ENCODE measurements at regions not wholly inside any gene's neighbourhood (a gene's known extent, or its start where the extent isn't known, plus 50 kb on each side); places are given as distances from the start of the nearest gene placed in this dataset.

- WGBS (ENCODE audit: extremely low coverage, insufficient read length, low lambda C conversion rate), result no CpG with 5 or more reads among the region's 4 CpGs
- TF ChIP-seq, protein P1, sequence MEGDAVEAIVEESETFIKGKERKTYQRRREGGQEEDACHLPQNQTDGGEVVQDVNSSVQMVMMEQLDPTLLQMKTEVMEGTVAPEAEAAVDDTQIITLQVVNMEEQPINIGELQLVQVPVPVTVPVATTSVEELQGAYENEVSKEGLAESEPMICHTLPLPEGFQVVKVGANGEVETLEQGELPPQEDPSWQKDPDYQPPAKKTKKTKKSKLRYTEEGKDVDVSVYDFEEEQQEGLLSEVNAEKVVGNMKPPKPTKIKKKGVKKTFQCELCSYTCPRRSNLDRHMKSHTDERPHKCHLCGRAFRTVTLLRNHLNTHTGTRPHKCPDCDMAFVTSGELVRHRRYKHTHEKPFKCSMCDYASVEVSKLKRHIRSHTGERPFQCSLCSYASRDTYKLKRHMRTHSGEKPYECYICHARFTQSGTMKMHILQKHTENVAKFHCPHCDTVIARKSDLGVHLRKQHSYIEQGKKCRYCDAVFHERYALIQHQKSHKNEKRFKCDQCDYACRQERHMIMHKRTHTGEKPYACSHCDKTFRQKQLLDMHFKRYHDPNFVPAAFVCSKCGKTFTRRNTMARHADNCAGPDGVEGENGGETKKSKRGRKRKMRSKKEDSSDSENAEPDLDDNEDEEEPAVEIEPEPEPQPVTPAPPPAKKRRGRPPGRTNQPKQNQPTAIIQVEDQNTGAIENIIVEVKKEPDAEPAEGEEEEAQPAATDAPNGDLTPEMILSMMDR (conservative IDR thresholded peaks at IDR 0.05), result no peak
Observed at GRCh38 chr4:173584506-173584905, 54.5 kb upstream of the HAND2 start.

More at GRCh38 chr4:173584506-173584905, 54.5 kb upstream of the HAND2 start:
- Histone ChIP-seq H3K56ac (ENCODE audit: insufficient read length, low read depth, low read length) (no peak overlapping the region), H4K20me1 (ENCODE audit: control insufficient read depth, insufficient read depth, insufficient read length) (no peaks in the 10 kb centered on the region), H3K23me2 (ENCODE audit: insufficient read length, low read depth, low read length, poor library complexity, severe bottlenecking) (no peaks in the 10 kb centered on the region), H3K18ac (ENCODE audit: insufficient read length, low read depth, low read length) (no peak overlapping the region), H2BK12ac (ENCODE audit: insufficient read length, low read depth, low read length) (no peak overlapping the region), H3T11ph (ENCODE audit: low read length) (no peak overlapping the region), H2BK5ac (ENCODE audit: insufficient read length, low read length) (no peak overlapping the region), H3K79me2 (ENCODE audit: insufficient read depth, low read length) (no peaks in the 10 kb centered on the region), H4K91ac (ENCODE audit: insufficient read length, low read depth, low read length) (no peak overlapping the region), H3K9me3 (ENCODE audit: control insufficient read depth, low read depth, low read length) (no peaks in the 10 kb centered on the region), H2BK15ac (ENCODE audit: low read depth, low read length) (no peak overlapping the region), H3K4me1 (ENCODE audit: insufficient read depth, low read length) (no peaks in the 10 kb centered on the region), H2BK120ac (ENCODE audit: low read depth, low read length, poor library complexity, severe bottlenecking) (no peak overlapping the region), H3K23ac (ENCODE audit: insufficient read length, low read depth, low read length) (no peak overlapping the region), H2AFZ (ENCODE audit: low read length) (no peak overlapping the region), H4K5ac (ENCODE audit: insufficient read length, low read depth, low read length) (no peak overlapping the region), H3K14ac (ENCODE audit: insufficient read depth, low read length) (no peak overlapping the region), H3K4me2 (ENCODE audit: insufficient read depth, insufficient read length, low read length) (no peak overlapping the region), H2AK5ac (ENCODE audit: insufficient read length, low read length) (no peak overlapping the region), H3K4ac (ENCODE audit: low read depth, low read length) (no peak overlapping the region), H2BK20ac (ENCODE audit: low read depth, low read length, poor library complexity, severe bottlenecking) (no peak overlapping the region), H3K27ac (ENCODE audit: insufficient read length, low read depth, low read length) (no peak overlapping the region), H3K9ac (ENCODE audit: extremely low read depth, insufficient read length, low read length) (no peak overlapping the region), H4K8ac (replicated peaks; ENCODE audit: insufficient read length, low read depth, low read length) (no peak overlapping the region), H3K79me1 (ENCODE audit: insufficient read depth, low read depth, low read length, poor library complexity, severe bottlenecking) (no peaks in the 10 kb centered on the region), H3K27me3 (ENCODE audit: insufficient read depth, low read length) (no peaks in the 10 kb centered on the region)
- no peaks in the 10 kb centered on the region for H3K4me1 Mint-ChIP-seq
- no peak overlapping the region for H3K27ac Mint-ChIP-seq
- no peak for DNase-seq
- no peaks in the 10 kb centered on the region for H3K9me3 Mint-ChIP-seq
- H3K4me3 Mint-ChIP-seq, result no peak overlapping the region
- no peaks in the 10 kb centered on the region for H3K36me3 Mint-ChIP-seq (ENCODE audit: insufficient read depth in 1 of 3, low read depth in 3 of 3)
- H3K27me3 Mint-ChIP-seq (ENCODE audit: low read depth), result peaks cover 14% of the 10 kb centered on the region
